BJ (cell line): ENCODE measurements at regions not wholly inside any gene's neighbourhood (a gene's known extent, or its start where the extent isn't known, plus 50 kb on each side); places are given as distances from the start of the nearest gene placed in this dataset.

ENCODE experiments used
- CTCF ChIA-PET: fragments of 350-600 bp; formaldehyde crosslinking; extraction: SDS; loops from one replicate; lab custom pipeline; 2021; ENCODE audit warnings: antibody characterized with exemption, inconsistent platforms; lab: Yijun Ruan, JAX
- POLR2A ChIA-PET: fragments of 300-600 bp; sonication (Branson Sonifier 250); formaldehyde crosslinking; extraction: SDS; loops from one replicate; lab custom pipeline; 2021; ENCODE audit warnings: antibody characterized with exemption; lab: Charles Lee
- DNase-seq: peaks from one replicate; pipeline ENCODE4 v3.0.0-alpha.2; 2011; ENCODE audit warnings: low read depth
- H3K27me3 ChIP-seq: 2 replicates; pipeline ENCODE4 v1.6.0; 2011; ENCODE audit warnings: low read length; ENCODE audit not compliant: control insufficient read depth, insufficient read depth
- H3K36me3 ChIP-seq: 2 replicates; pipeline ENCODE4 v1.5.1; 2011; ENCODE audit warnings: low read length; ENCODE audit not compliant: control insufficient read depth, insufficient read depth
- H3K4me3 ChIP-seq: 2 replicates; pipeline ENCODE4 v1.5.1; 2011; ENCODE audit warnings: low read depth, mild to moderate bottlenecking, control low read depth, low read length
- TF ChIP-seq, protein P1 (sequence below): IDR thresholded peaks from 2 replicates; pipeline ENCODE4 v1.5.1; 2011; ENCODE audit warnings: low read depth, mild to moderate bottlenecking, control low read depth, inconsistent platforms, low read length, moderate library complexity; ENCODE audit not compliant: insufficient read depth

- Histone ChIP-seq H3K27me3 (no peaks in the 10 kb centered on the region), H3K36me3 (no peaks in the 10 kb centered on the region), H3K4me3 (no peak overlapping the region)
- ChIA-PET CTCF (no interaction called here), POLR2A (no interaction called here)
- TF ChIP-seq, protein P1, sequence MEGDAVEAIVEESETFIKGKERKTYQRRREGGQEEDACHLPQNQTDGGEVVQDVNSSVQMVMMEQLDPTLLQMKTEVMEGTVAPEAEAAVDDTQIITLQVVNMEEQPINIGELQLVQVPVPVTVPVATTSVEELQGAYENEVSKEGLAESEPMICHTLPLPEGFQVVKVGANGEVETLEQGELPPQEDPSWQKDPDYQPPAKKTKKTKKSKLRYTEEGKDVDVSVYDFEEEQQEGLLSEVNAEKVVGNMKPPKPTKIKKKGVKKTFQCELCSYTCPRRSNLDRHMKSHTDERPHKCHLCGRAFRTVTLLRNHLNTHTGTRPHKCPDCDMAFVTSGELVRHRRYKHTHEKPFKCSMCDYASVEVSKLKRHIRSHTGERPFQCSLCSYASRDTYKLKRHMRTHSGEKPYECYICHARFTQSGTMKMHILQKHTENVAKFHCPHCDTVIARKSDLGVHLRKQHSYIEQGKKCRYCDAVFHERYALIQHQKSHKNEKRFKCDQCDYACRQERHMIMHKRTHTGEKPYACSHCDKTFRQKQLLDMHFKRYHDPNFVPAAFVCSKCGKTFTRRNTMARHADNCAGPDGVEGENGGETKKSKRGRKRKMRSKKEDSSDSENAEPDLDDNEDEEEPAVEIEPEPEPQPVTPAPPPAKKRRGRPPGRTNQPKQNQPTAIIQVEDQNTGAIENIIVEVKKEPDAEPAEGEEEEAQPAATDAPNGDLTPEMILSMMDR, result no peak
- no peak for DNase-seq
Measured at GRCh38 chr19:29429021-29429420, 96.8 kb upstream of the VSTM2B start.

DNA sequence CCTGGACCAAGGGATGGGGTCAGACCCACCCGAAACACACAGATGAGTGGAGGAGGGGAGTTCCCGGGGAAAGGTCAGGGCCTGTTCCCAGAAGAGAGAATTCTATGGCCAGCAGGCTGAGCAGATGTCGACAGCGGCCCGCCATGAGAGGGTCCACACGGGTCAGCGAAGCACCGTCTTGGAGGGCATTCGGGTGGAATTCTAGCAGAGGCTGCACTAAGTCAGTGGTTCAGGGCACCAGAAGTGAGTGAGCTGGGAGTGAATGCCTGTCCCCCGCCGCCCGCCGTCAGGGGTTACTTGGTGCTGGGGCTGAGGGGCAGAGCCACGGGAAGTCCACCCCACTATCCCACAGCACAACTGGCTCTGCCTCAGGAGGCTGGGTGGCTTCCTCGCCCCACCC lies 96.2 kb upstream of the VSTM2B start:
- DNase-seq, result no peak
- ChIA-PET POLR2A (no interaction called here), CTCF (interaction anchor here (0.6 kb wide), 1 partner anchor 41 kb away, joined by 3 read pairs; no protein-coding TSS in a partner anchor)
- H3K4me3 ChIP-seq, result no peak overlapping the region
- H3K36me3 ChIP-seq, result no peaks in the 10 kb centered on the region
- no peaks in the 10 kb centered on the region for H3K27me3 ChIP-seq
- TF ChIP-seq, protein P1, result no peak

GRCh38 chr19:29431332-29431731 lies 94.5 kb upstream of the VSTM2B start:
- POLR2A ChIA-PET, result no interaction called here
- DNase-seq, result no peak
- H3K4me3 ChIP-seq, result no peak overlapping the region
- no peaks in the 10 kb centered on the region for H3K36me3 ChIP-seq
- CTCF ChIA-PET, result no interaction called here
- TF ChIP-seq, protein P1, result no peak
- H3K27me3 ChIP-seq, result no peaks in the 10 kb centered on the region

DNA sequence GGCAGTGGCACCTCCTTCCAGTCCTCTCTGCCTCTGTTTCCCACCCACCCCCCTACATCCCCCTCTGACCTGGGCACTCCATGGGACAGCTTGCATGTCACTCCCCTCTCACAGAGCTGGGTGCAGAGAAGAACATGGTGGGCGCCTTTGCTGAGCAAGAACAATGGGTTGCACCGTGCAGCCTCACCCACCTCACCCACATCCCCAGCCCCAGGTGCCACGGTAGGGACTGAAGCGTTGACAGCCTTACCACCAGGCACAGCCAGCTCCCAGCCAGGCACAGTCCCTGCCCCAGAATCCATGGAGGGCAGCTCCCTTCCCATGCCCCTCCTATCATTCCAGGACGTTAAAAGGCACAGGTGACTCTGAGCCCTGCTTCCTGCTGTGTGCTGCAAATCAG lies 93.1 kb upstream of the VSTM2B start:
- TF ChIP-seq, protein P1, result no peak
- ChIA-PET CTCF (no interaction called here), POLR2A (no interaction called here)
- DNase-seq, result no peak
- H3K27me3 ChIP-seq, result no peaks in the 10 kb centered on the region
- no peak overlapping the region for H3K4me3 ChIP-seq
- no peaks in the 10 kb centered on the region for H3K36me3 ChIP-seq

- Histone ChIP-seq H3K27me3 (no peaks in the 10 kb centered on the region), H3K36me3 (no peaks in the 10 kb centered on the region), H3K4me3 (no peak overlapping the region)
- CTCF ChIA-PET, result no interaction called here
- DNase-seq, result no peak
- POLR2A ChIA-PET, result no interaction called here
- TF ChIP-seq, protein P1, result no peak
Measured at GRCh38 chr19:29436591-29437103, 89.1 kb upstream of the VSTM2B start.
